GM12878 (cell line): ENCODE measurements at regions not wholly inside any gene's neighbourhood (a gene's known extent, or its start where the extent isn't known, plus 50 kb on each side); places are given as distances from the start of the nearest gene placed in this dataset.

ENCODE experiments used
- ATAC-seq: fragments of 200-7000 bp; cut with Tn5 transposase; 3 replicates; pipeline ENCODE4 v1.9.1; 2020; ENCODE audit warnings: mild to moderate bottlenecking, moderate library complexity
- BruUV-seq: library from RNA; stranded (reverse); fragments of 400-500 nt; replicated peaks from 2 replicates; lab custom pipeline; 2021; lab: Mats Ljungman, UMichigan
- CTCF ChIA-PET: fragments of 300-600 bp; sonication (Branson Sonifier 250); formaldehyde crosslinking; extraction: SDS; loops from one replicate; lab custom pipeline; 2021; ENCODE audit warnings: inconsistent platforms; lab: Yijun Ruan, JAX
- POLR2A ChIA-PET: fragments of 350-600 bp; formaldehyde crosslinking; extraction: SDS; loops from one replicate; lab custom pipeline; 2021; ENCODE audit warnings: inconsistent platforms; lab: Charles Lee
- RAD21 ChIA-PET: fragments of 300-600 bp; sonication (Branson Sonifier 250); formaldehyde crosslinking; loops from one replicate; lab custom pipeline; 2023; ENCODE audit warnings: antibody characterized with exemption; ENCODE audit not compliant: unreplicated experiment; lab: Charles Lee
- SMC1A ChIA-PET: fragments of 300-600 bp; sonication (Branson Sonifier 250); formaldehyde crosslinking; loops from one replicate; lab custom pipeline; 2023; ENCODE audit not compliant: unreplicated experiment, uncharacterized antibody; lab: Charles Lee
- DNase-seq: peaks from one replicate; pipeline ENCODE4 v3.0.0-alpha.2; 2011; ENCODE audit warnings: low read depth, low spot score
- FAIRE-seq: peaks from 3 replicates; lab custom pipeline; 2011; peaks lifted over from hg19 to GRCh38; lab: Jason Lieb, UNC
- H2AFZ ChIP-seq: 2 replicates; pipeline ENCODE4 v1.6.0; 2011; ENCODE audit warnings: low read depth, low read length, control low read depth; ENCODE audit not compliant: control insufficient read depth
- H3K27ac ChIP-seq: 2 replicates; pipeline ENCODE4 v1.5.1; 2011; ENCODE audit warnings: control low read depth; ENCODE audit not compliant: control insufficient read depth, insufficient read depth
- H3K27me3 ChIP-seq, 2 experiments: replicated peaks in 1 of 2; 2 replicates each; pipeline versions ENCODE4 v1.6.0 to v1.6.1; 2011; ENCODE audit warnings: low read length in 1 of 2; ENCODE audit not compliant: control insufficient read depth in 2 of 2, insufficient read depth in 2 of 2
- H3K36me3 ChIP-seq, 2 experiments: 2 replicates each; pipeline ENCODE4 v1.5.1; 2011; ENCODE audit warnings: low read length in 1 of 2; ENCODE audit not compliant: control insufficient read depth in 2 of 2, insufficient read depth in 2 of 2
- H3K4me1 ChIP-seq: 2 replicates; pipeline ENCODE4 v1.6.1; 2011; ENCODE audit warnings: mild to moderate bottlenecking, low read length, moderate library complexity, mixed read lengths; ENCODE audit not compliant: control insufficient read depth, insufficient read depth
- H3K4me2 ChIP-seq: 2 replicates; pipeline ENCODE4 v1.6.0; 2011; ENCODE audit warnings: control low read depth; ENCODE audit not compliant: control insufficient read depth, insufficient read depth
- H3K4me3 ChIP-seq: fragments of 200-600 bp; sonication (generic); 2 replicates; pipeline ENCODE4 v1.5.1; 2016
- H3K79me2 ChIP-seq: 2 replicates; pipeline ENCODE4 v1.6.0; 2011; ENCODE audit warnings: low read length; ENCODE audit not compliant: control insufficient read depth, insufficient read depth
- H3K9ac ChIP-seq: 2 replicates; pipeline ENCODE4 v1.8.0; 2011; ENCODE audit warnings: low read length, control low read depth, mixed read lengths; ENCODE audit not compliant: control insufficient read depth, insufficient read depth
- H3K9me3 ChIP-seq: replicated peaks from 3 replicates; pipeline ENCODE4 v1.5.1; 2011; ENCODE audit warnings: mild to moderate bottlenecking, low read length; ENCODE audit not compliant: control insufficient read depth, insufficient read depth
- H4K20me1 ChIP-seq: 2 replicates; pipeline ENCODE4 v1.6.0; 2011; ENCODE audit not compliant: control insufficient read depth, insufficient read depth
- ATF3 ChIP-seq: IDR thresholded peaks from 2 replicates; pipeline ENCODE4 v1.6.1; 2011; ENCODE audit warnings: low read depth, mild to moderate bottlenecking, low read length, moderate library complexity, borderline replicate concordance; ENCODE audit errors: extremely low read depth
- CBFB ChIP-seq: IDR thresholded peaks from 2 replicates; pipeline ENCODE4 v1.6.1; 2016; ENCODE audit warnings: antibody characterized with exemption, low read depth
- CBX5 ChIP-seq: sonication (generic); IDR thresholded peaks from 2 replicates; pipeline ENCODE4 v1.6.1; 2016; ENCODE audit warnings: low read depth, moderate library complexity, mild to moderate bottlenecking, inconsistent platforms
- CHD1 ChIP-seq: IDR thresholded peaks from 2 replicates; pipeline ENCODE4 v1.6.1; 2012; ENCODE audit warnings: low read depth, low read length, improper control_type of control experiment
- DPF2 ChIP-seq: fragments of 450-650 bp; IDR thresholded peaks from 2 replicates; pipeline ENCODE4 v1.6.1; 2017; ENCODE audit warnings: mild to moderate bottlenecking
- MEF2A ChIP-seq: IDR thresholded peaks from 2 replicates; pipeline ENCODE4 v1.6.1; 2011; ENCODE audit warnings: low read depth, mild to moderate bottlenecking, low read length, moderate library complexity; ENCODE audit not compliant: insufficient read depth
- MYB ChIP-seq: fragments of 150-350 bp; IDR thresholded peaks from 2 replicates; pipeline ENCODE4 v1.6.1; 2014; ENCODE audit warnings: mild to moderate bottlenecking, low read depth, low read length, borderline replicate concordance
- NR2C2 ChIP-seq: IDR thresholded peaks from 2 replicates; pipeline ENCODE4 v1.6.1; 2011; ENCODE audit warnings: borderline replicate concordance, low read depth; ENCODE audit not compliant: control insufficient read depth, insufficient read length
- PAX5 ChIP-seq: IDR thresholded peaks from 2 replicates; pipeline ENCODE4 v1.6.1; 2011; ENCODE audit warnings: low read depth, low read length, borderline replicate concordance
- RB1 ChIP-seq: fragments of 450-650 bp; formaldehyde crosslinking; IDR thresholded peaks from 2 replicates; pipeline ENCODE4 v1.6.1; 2017; ENCODE audit warnings: mild to moderate bottlenecking, borderline replicate concordance
- RBBP5 ChIP-seq: fragments of 200-600 bp; sonication (generic); conservative IDR thresholded peaks from 2 replicates; pipeline ENCODE4 v1.6.1; 2016
- RFX5 ChIP-seq: IDR thresholded peaks from 2 replicates; pipeline ENCODE4 v1.6.1; 2011; ENCODE audit warnings: low read depth, low read length, improper control_type of control experiment
- SRF ChIP-seq, 2 experiments: IDR thresholded peaks; 2 replicates each; pipeline ENCODE4 v1.6.1; 2011; ENCODE audit warnings: low read depth in 2 of 2, low read length in 2 of 2, mild to moderate bottlenecking in 1 of 2, moderate library complexity in 1 of 2
- SUZ12 ChIP-seq: fragments of 200-600 bp; sonication (generic); IDR thresholded peaks from one replicate; pipeline ENCODE4 v1.6.1; 2018; ENCODE audit warnings: antibody characterized with exemption, mild to moderate bottlenecking; ENCODE audit not compliant: unreplicated experiment
- TAF1 ChIP-seq: IDR thresholded peaks from 2 replicates; pipeline ENCODE4 v1.6.1; 2011; ENCODE audit warnings: mild to moderate bottlenecking, low read depth, low read length, borderline replicate concordance
- WGBS: methylation state at CpG from one replicate; pipeline ENCODE4 v1.1.6; 2016; ENCODE audit warnings: low lambda C conversion rate; ENCODE audit not compliant: insufficient replicate concordance, insufficient coverage; ENCODE audit errors: missing lambda C conversion rate; 5-methylcytosine and 5-hydroxymethylcytosine counted together
- in situ Hi-C: fragments of 300-500 bp; cut with MboI; formaldehyde crosslinking; loops from 9 replicates; pipeline ENCODE4 v1.14.3; 2018; ENCODE audit warnings: mixed read lengths
- intact Hi-C: fragments of 100-400 bp; cut with micrococcal nuclease; formaldehyde crosslinking; loops from one replicate; pipeline ENCODE4 v1.14.2; 2022; ENCODE audit not compliant: unreplicated experiment
- TF ChIP-seq, protein P1 (sequence below): fragments of 150-350 bp; IDR thresholded peaks from 2 replicates; pipeline ENCODE4 v1.6.1; 2014; ENCODE audit warnings: mild to moderate bottlenecking, low read depth, low read length

- Histone ChIP-seq H3K27ac (no peak overlapping the region), H2AFZ (no peak overlapping the region), H3K9ac (no peak overlapping the region), H3K36me3 (no peaks in the 10 kb centered on the region), H3K4me2 (no peak overlapping the region), H3K79me2 (no peaks in the 10 kb centered on the region), H3K4me1 (no peaks in the 10 kb centered on the region), H4K20me1 (no peaks in the 10 kb centered on the region), H3K9me3 (no peaks in the 10 kb centered on the region), H3K27me3 (peaks cover 0 to 4% of the 10 kb centered on the region in 2 experiments; a peak in 2 of 4 replicates), H3K4me3 (no peak overlapping the region)
- 10% methylated on average over 3 of the region's 3 CpGs for WGBS
- BruUV-seq, result no TSS peak
- FAIRE-seq, result no peak
- ChIA-PET CTCF (no interaction called here), RAD21 (no interaction called here), SMC1A (no interaction called here), POLR2A (no interaction called here)
- intact Hi-C loops (no loop called here), in situ Hi-C loops (no loop called here)
- no peak for TF ChIP-seq RFX5
- no peak for TF ChIP-seq CHD1
- no peak for TF ChIP-seq DPF2
- no peak for TF ChIP-seq CBX5
- TF ChIP-seq RB1, result no peak
- TF ChIP-seq ATF3, result no peak
- TF ChIP-seq RBBP5, result no peak
- no peak for TF ChIP-seq CBFB
- no peak for TF ChIP-seq SUZ12
- TF ChIP-seq NR2C2, result no peak
- no peak for DNase-seq
- ATAC-seq, result no peak
Measured at GRCh38 chr9:33660772-33661171, 134.6 kb upstream of the PRSS3 start.

DNA sequence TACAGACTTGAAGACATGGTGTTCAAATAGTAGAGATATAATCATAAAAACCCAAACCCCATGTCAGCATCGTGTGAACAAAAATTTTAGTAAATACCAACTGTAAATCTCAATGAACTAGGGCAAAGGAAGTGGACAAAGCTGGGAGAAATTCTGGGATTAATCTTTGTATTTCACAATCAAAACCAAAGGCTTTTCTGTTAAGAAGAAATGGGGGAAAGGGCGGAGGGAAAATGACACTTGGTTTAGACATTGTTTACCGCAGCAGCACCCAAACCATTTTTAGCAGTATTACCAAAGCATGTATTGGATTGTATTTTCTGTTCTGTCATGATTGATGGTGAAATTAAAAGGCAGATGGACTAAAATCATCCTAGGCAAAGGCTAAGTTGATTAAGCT lies 134.2 kb upstream of the PRSS3 start:
- H3K9me3 ChIP-seq, result no peaks in the 10 kb centered on the region
- no TSS peak for BruUV-seq
- WGBS, result 51% methylated on average over 3 of the region's 3 CpGs
- TF ChIP-seq SRF (IDR thresholded peaks at IDR 0.05; ENCODE audit: low read depth in 2 of 2, low read length in 2 of 2), result no peak
- no peak for TF ChIP-seq MEF2A
- TF ChIP-seq, protein P1, sequence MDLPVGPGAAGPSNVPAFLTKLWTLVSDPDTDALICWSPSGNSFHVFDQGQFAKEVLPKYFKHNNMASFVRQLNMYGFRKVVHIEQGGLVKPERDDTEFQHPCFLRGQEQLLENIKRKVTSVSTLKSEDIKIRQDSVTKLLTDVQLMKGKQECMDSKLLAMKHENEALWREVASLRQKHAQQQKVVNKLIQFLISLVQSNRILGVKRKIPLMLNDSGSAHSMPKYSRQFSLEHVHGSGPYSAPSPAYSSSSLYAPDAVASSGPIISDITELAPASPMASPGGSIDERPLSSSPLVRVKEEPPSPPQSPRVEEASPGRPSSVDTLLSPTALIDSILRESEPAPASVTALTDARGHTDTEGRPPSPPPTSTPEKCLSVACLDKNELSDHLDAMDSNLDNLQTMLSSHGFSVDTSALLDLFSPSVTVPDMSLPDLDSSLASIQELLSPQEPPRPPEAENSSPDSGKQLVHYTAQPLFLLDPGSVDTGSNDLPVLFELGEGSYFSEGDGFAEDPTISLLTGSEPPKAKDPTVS, result no peak
- no peak for TF ChIP-seq MYB
- no peak for TF ChIP-seq CBX5
- no peak for TF ChIP-seq TAF1
- no peak for TF ChIP-seq PAX5

More for the DNA sequence above, 134.2 kb upstream of the PRSS3 start:
- ATAC-seq (no peak), FAIRE-seq (no peak), DNase-seq (no peak)
- H3K4me3 ChIP-seq, result no peak overlapping the region
- no peak overlapping the region for H3K9ac ChIP-seq
- no peak overlapping the region for H3K4me2 ChIP-seq
- H3K4me1 ChIP-seq, result no peaks in the 10 kb centered on the region
- H4K20me1 ChIP-seq, result no peaks in the 10 kb centered on the region
- H2AFZ ChIP-seq, result no peak overlapping the region
- ChIA-PET POLR2A (interaction anchor here (0.6 kb wide), 1 partner anchor 637 kb away, joined by 4 read pairs; no protein-coding TSS in a partner anchor), CTCF (interaction anchor here (0.6 kb wide), 1 partner anchor 757 kb away, joined by 3 read pairs; no protein-coding TSS in a partner anchor), RAD21 (no interaction called here), SMC1A (no interaction called here)
- in situ Hi-C loops (no loop called here), intact Hi-C loops (no loop called here)
- no peaks in the 10 kb centered on the region for H3K36me3 ChIP-seq
- peaks cover 0 to 4% of the 10 kb centered on the region in 2 experiments; a peak in 2 of 4 replicates for H3K27me3 ChIP-seq
- no peaks in the 10 kb centered on the region for H3K79me2 ChIP-seq
- no peak overlapping the region for H3K27ac ChIP-seq
